Naive thymus-derived CD8-positive, alpha-beta T cell (primary cell): ENCODE measurements at regions not wholly inside any gene's neighbourhood (a gene's known extent, or its start where the extent isn't known, plus 50 kb on each side); places are given as distances from the start of the nearest gene placed in this dataset.

ENCODE experiments used
- ATAC-seq, 2 donors: fragments of 150-1000 bp; cut with Tn5 transposase in 1 of 2; sonication (Bioruptor Pico), chemical (Tn5 transposase) in 1 of 2; 1 replicate in 1 of 2; 2 replicates in 1 of 2; pipeline ENCODE4 v1.10.0; 2021; ENCODE audit warnings: mild to moderate bottlenecking in 2 of 2, moderate library complexity in 2 of 2
- POLR2A ChIA-PET: fragments of 350-600 bp; sonication (Branson Sonifier 250); formaldehyde crosslinking; loops from one replicate; lab custom pipeline; 2021; ENCODE audit warnings: antibody characterized with exemption; lab: Charles Lee
- DNase-seq, 10 donors: peaks; one replicate each; pipeline versions ENCODE4 v3.0.0 to v3.0.0-alpha.2; 2020 to 2022
- H3K27ac Mint-ChIP-seq, 10 donors: one replicate each; pipeline ENCODE4 v1.8.0; 2020 to 2022; ENCODE audit warnings: mild to moderate bottlenecking in 10 of 10, mixed read lengths in 10 of 10, moderate library complexity in 4 of 10, inconsistent platforms in 1 of 10
- H3K27me3 Mint-ChIP-seq, 5 donors: one replicate each; pipeline ENCODE4 v1.8.0; 2021 to 2022; ENCODE audit warnings: mixed read lengths in 5 of 5
- H3K36me3 Mint-ChIP-seq, 3 donors: one replicate each; pipeline ENCODE4 v1.8.0; 2020 to 2022; ENCODE audit warnings: mixed read lengths in 3 of 3, mild to moderate bottlenecking in 2 of 3, inconsistent platforms in 1 of 3
- H3K4me1 Mint-ChIP-seq, 4 donors: one replicate each; pipeline ENCODE4 v1.8.0; 2021 to 2022; ENCODE audit warnings: mixed read lengths in 4 of 4
- H3K4me3 Mint-ChIP-seq, 10 donors: one replicate each; pipeline ENCODE4 v1.8.0; 2020 to 2022; ENCODE audit warnings: mild to moderate bottlenecking in 10 of 10, mixed read lengths in 10 of 10, moderate library complexity in 6 of 10, inconsistent platforms in 1 of 10
- H3K9me3 Mint-ChIP-seq, 9 donors: one replicate each; pipeline ENCODE4 v1.8.0; 2020 to 2022; ENCODE audit warnings: mixed read lengths in 9 of 9, mild to moderate bottlenecking in 3 of 9, inconsistent platforms in 1 of 9, moderate library complexity in 1 of 9

GRCh38 chr18:25599443-25599842 is 247.5 kb upstream of the ZNF521 start:
- POLR2A ChIA-PET: no interaction called here
- Mint-ChIP-seq H3K4me1 (no peaks in the 10 kb centered on the region), H3K36me3 (no peaks in the 10 kb centered on the region)

GRCh38 chr18:25597476-25597875 is 245.5 kb upstream of the ZNF521 start:
- no peak for ATAC-seq
- Mint-ChIP-seq H3K27me3 (peaks cover 3 to 22% (median 10%) of the 10 kb centered on the region in 5 donors), H3K4me3 (no peak overlapping the region), H3K9me3 (peaks cover 0 to 4% (median 0%) of the 10 kb centered on the region in 9 donors), H3K36me3 (no peaks in the 10 kb centered on the region), H3K27ac (no peak overlapping the region), H3K4me1 (no peaks in the 10 kb centered on the region)
- POLR2A ChIA-PET: no interaction called here
- DNase-seq: no peak

More at GRCh38 chr18:25599443-25599842, 247.5 kb upstream of the ZNF521 start:
- Mint-ChIP-seq H3K9me3 (peaks cover 0 to 2% (median 0%) of the 10 kb centered on the region in 9 donors), H3K27me3 (peaks cover 3 to 22% (median 6%) of the 10 kb centered on the region in 5 donors), H3K4me3 (no peak overlapping the region), H3K27ac (no peak overlapping the region)
- ATAC-seq: no peak
- DNase-seq: no peak

GRCh38 chr18:25595274-25596060 is 243.5 kb upstream of the ZNF521 start:
- Mint-ChIP-seq H3K36me3 (no peaks in the 10 kb centered on the region), H3K27ac (no peak overlapping the region), H3K4me1 (no peaks in the 10 kb centered on the region), H3K9me3 (peaks cover 0 to 6% (median 0%) of the 10 kb centered on the region in 9 donors), H3K27me3 (peaks cover 2 to 9% (median 4%) of the 10 kb centered on the region in 5 donors), H3K4me3 (no peak overlapping the region)
- ATAC-seq (no peak), DNase-seq (no peak)
- POLR2A ChIA-PET: no interaction called here

GRCh38 chr18:25594351-25594750 is 242.4 kb upstream of the ZNF521 start:
- ATAC-seq: no peak
- no peak for DNase-seq
- POLR2A ChIA-PET: no interaction called here

GRCh38 chr18:25592804-25593360 is 240.9 kb upstream of the ZNF521 start:
- peaks cover 0 to 3% (median 0%) of the 10 kb centered on the region in 3 donors for H3K36me3 Mint-ChIP-seq
- H3K9me3 Mint-ChIP-seq: peaks cover 0 to 6% (median under 1%) of the 10 kb centered on the region in 9 donors
- DNase-seq: no peak
- POLR2A ChIA-PET: no interaction called here
- no peak overlapping the region for H3K4me3 Mint-ChIP-seq
- H3K27me3 Mint-ChIP-seq: peaks cover 0 to 9% (median 4%) of the 10 kb centered on the region in 5 donors
- no peaks in the 10 kb centered on the region for H3K4me1 Mint-ChIP-seq
- ATAC-seq: no peak
- H3K27ac Mint-ChIP-seq: no peak overlapping the region

More at GRCh38 chr18:25594351-25594750, 242.4 kb upstream of the ZNF521 start:
- no peak overlapping the region for H3K27ac Mint-ChIP-seq
- H3K36me3 Mint-ChIP-seq: no peaks in the 10 kb centered on the region
- no peaks in the 10 kb centered on the region for H3K4me1 Mint-ChIP-seq
- H3K9me3 Mint-ChIP-seq: peaks cover 0 to 6% (median 0%) of the 10 kb centered on the region in 9 donors
- H3K4me3 Mint-ChIP-seq: no peak overlapping the region
- peaks cover 0 to 9% (median 3%) of the 10 kb centered on the region in 5 donors for H3K27me3 Mint-ChIP-seq

GRCh38 chr18:25590456-25590855 is 238.5 kb upstream of the ZNF521 start:
- H3K36me3 Mint-ChIP-seq: peaks cover 0 to 10% (median 0%) of the 10 kb centered on the region in 3 donors

GRCh38 chr18:25587545-25587944 is 235.6 kb upstream of the ZNF521 start:
- no peaks in the 10 kb centered on the region for H3K4me1 Mint-ChIP-seq
- DNase-seq: no peak
- H3K36me3 Mint-ChIP-seq: peaks cover 0 to 10% (median 0%) of the 10 kb centered on the region in 3 donors
- H3K27ac Mint-ChIP-seq: no peak overlapping the region
- H3K27me3 Mint-ChIP-seq: peaks cover 0 to 5% (median 0%) of the 10 kb centered on the region in 5 donors
- peaks cover 0 to 25% (median 8%) of the 10 kb centered on the region in 9 donors for H3K9me3 Mint-ChIP-seq
- no peak for ATAC-seq
- H3K4me3 Mint-ChIP-seq: no peak overlapping the region
- POLR2A ChIA-PET: no interaction called here

More at GRCh38 chr18:25590456-25590855, 238.5 kb upstream of the ZNF521 start:
- no peak overlapping the region for H3K27ac Mint-ChIP-seq
- DNase-seq (no peak), ATAC-seq (no peak)
- no peak overlapping the region for H3K4me3 Mint-ChIP-seq
- POLR2A ChIA-PET: no interaction called here
- peaks cover 0 to 25% (median 11%) of the 10 kb centered on the region in 9 donors for H3K9me3 Mint-ChIP-seq
- H3K4me1 Mint-ChIP-seq: no peaks in the 10 kb centered on the region
- peaks cover 0 to 9% (median 4%) of the 10 kb centered on the region in 5 donors for H3K27me3 Mint-ChIP-seq

- POLR2A ChIA-PET: no interaction called here
Observed at GRCh38 chr18:25568986-25569385, 217.0 kb upstream of the ZNF521 start.

GRCh38 chr18:25563816-25564683 is 212.1 kb upstream of the ZNF521 start:
- H3K27me3 Mint-ChIP-seq: peaks cover 0 to 4% (median 0%) of the 10 kb centered on the region in 5 donors
- peaks cover 0 to 6% (median 0%) of the 10 kb centered on the region in 9 donors for H3K9me3 Mint-ChIP-seq
- no peaks in the 10 kb centered on the region for H3K36me3 Mint-ChIP-seq
- POLR2A ChIA-PET: no interaction called here
- DNase-seq (no peak), ATAC-seq (no peak)
- H3K4me3 Mint-ChIP-seq: no peak overlapping the region
- no peaks in the 10 kb centered on the region for H3K4me1 Mint-ChIP-seq
- no peak overlapping the region for H3K27ac Mint-ChIP-seq

More at GRCh38 chr18:25568986-25569385, 217.0 kb upstream of the ZNF521 start:
- ATAC-seq (no peak), DNase-seq (no peak)
- Mint-ChIP-seq H3K27me3 (peaks cover 0 to 2% (median 0%) of the 10 kb centered on the region in 5 donors), H3K27ac (no peak overlapping the region), H3K36me3 (no peaks in the 10 kb centered on the region), H3K4me1 (no peaks in the 10 kb centered on the region), H3K9me3 (peaks cover 0 to 6% (median 0%) of the 10 kb centered on the region in 9 donors), H3K4me3 (no peak overlapping the region)

GRCh38 chr18:25563346-25563745 is 211.4 kb upstream of the ZNF521 start:
- DNase-seq (no peak), ATAC-seq (no peak)
- POLR2A ChIA-PET: no interaction called here
- no peaks in the 10 kb centered on the region for H3K4me1 Mint-ChIP-seq
- peaks cover 0 to 4% (median 0%) of the 10 kb centered on the region in 5 donors for H3K27me3 Mint-ChIP-seq
- H3K36me3 Mint-ChIP-seq: no peaks in the 10 kb centered on the region
- no peak overlapping the region for H3K4me3 Mint-ChIP-seq
- peaks cover 0 to 6% (median 0%) of the 10 kb centered on the region in 9 donors for H3K9me3 Mint-ChIP-seq
- no peak overlapping the region for H3K27ac Mint-ChIP-seq

GRCh38 chr18:25561918-25562317 is 210.0 kb upstream of the ZNF521 start:
- peaks cover 0 to 4% (median 0%) of the 10 kb centered on the region in 5 donors for H3K27me3 Mint-ChIP-seq
- POLR2A ChIA-PET: no interaction called here
- H3K4me3 Mint-ChIP-seq: no peak overlapping the region

GRCh38 chr18:25560369-25560768 is 208.4 kb upstream of the ZNF521 start:
- Mint-ChIP-seq H3K9me3 (no peaks in the 10 kb centered on the region), H3K4me1 (no peaks in the 10 kb centered on the region), H3K27me3 (peaks cover 0 to 4% (median 0%) of the 10 kb centered on the region in 5 donors), H3K27ac (no peak overlapping the region), H3K4me3 (no peak overlapping the region), H3K36me3 (no peaks in the 10 kb centered on the region)
- ATAC-seq: no peak
- no peak for DNase-seq
- POLR2A ChIA-PET: no interaction called here

More at GRCh38 chr18:25561918-25562317, 210.0 kb upstream of the ZNF521 start:
- peaks cover 0 to 2% (median 0%) of the 10 kb centered on the region in 9 donors for H3K9me3 Mint-ChIP-seq
- H3K27ac Mint-ChIP-seq: no peak overlapping the region
- H3K4me1 Mint-ChIP-seq: no peaks in the 10 kb centered on the region
- no peaks in the 10 kb centered on the region for H3K36me3 Mint-ChIP-seq
- DNase-seq (peak in 1 of 10 donors; percentile 1), ATAC-seq (no peak)
